Lung (tissue), 11 donors: ENCODE measurements at regions not wholly inside any gene's neighbourhood (a gene's known extent, or its start where the extent isn't known, plus 50 kb on each side); places are given as distances from the start of the nearest gene placed in this dataset.

Experiments
- ATAC-seq: fragments of 200-7000 bp; cut with Tn5 transposase; one replicate; pipeline ENCODE4 v1.9.1; 2020; ENCODE audit warnings: moderate number of reproducible peaks; ENCODE audit not compliant: insufficient read depth, low FRiP score
- DNase-seq, 3 donors: peaks; one replicate each; pipeline ENCODE4 v3.0.0-alpha.2; 2013 to 2017
- H3K27ac ChIP-seq, 2 donors: one replicate each; pipeline ENCODE4 v1.5.1; 2013; ENCODE audit warnings: mild to moderate bottlenecking in 2 of 2, moderate library complexity in 2 of 2, control low read depth in 1 of 2, inconsistent platforms in 1 of 2, low read depth in 1 of 2, low read length in 1 of 2
- H3K27me3 ChIP-seq, 3 donors: one replicate each; pipeline ENCODE4 v1.5.1; 2013; ENCODE audit warnings: low read length in 2 of 3; ENCODE audit not compliant: control insufficient read depth in 3 of 3, insufficient read depth in 3 of 3
- H3K36me3 ChIP-seq, 4 donors: one replicate each; pipeline ENCODE4 v1.5.1; 2013; ENCODE audit warnings: low read length in 4 of 4, mild to moderate bottlenecking in 1 of 4, moderate library complexity in 1 of 4; ENCODE audit not compliant: control insufficient read depth in 4 of 4, insufficient read depth in 4 of 4
- H3K4me1 ChIP-seq, 5 donors: one replicate each; pipeline ENCODE4 v1.5.1; 2013; ENCODE audit warnings: low read length in 5 of 5, mild to moderate bottlenecking in 2 of 5, moderate library complexity in 1 of 5; ENCODE audit not compliant: control insufficient read depth in 5 of 5, insufficient read depth in 5 of 5
- H3K4me3 ChIP-seq: one replicate; pipeline ENCODE4 v1.5.1; 2013; ENCODE audit warnings: mild to moderate bottlenecking, control low read depth, moderate library complexity
- H3K9ac ChIP-seq, 2 donors: one replicate each; pipeline ENCODE4 v1.5.1; 2013; ENCODE audit warnings: low read length in 2 of 2, control low read depth in 1 of 2; ENCODE audit not compliant: insufficient read depth in 1 of 2
- H3K9me3 ChIP-seq, 4 donors: one replicate each; pipeline ENCODE4 v1.5.1; 2013; ENCODE audit warnings: low read length in 3 of 4, mild to moderate bottlenecking in 1 of 4, moderate library complexity in 1 of 4; ENCODE audit not compliant: control insufficient read depth in 4 of 4, insufficient read depth in 3 of 4
- WGBS, 2 donors: extraction: QIAGEN DNeasy Blood & Tissue Kit; methylation state at CpG; one replicate each; pipeline ENCODE4 v1.1.7; 2013; 5-methylcytosine and 5-hydroxymethylcytosine counted together
- TF ChIP-seq, protein P1 (sequence below): IDR thresholded peaks from 2 replicates; pipeline ENCODE4 v1.5.1; 2012; ENCODE audit warnings: mild to moderate bottlenecking; ENCODE audit errors: control extremely low read depth, extremely low read depth
- donor health status: control.
- donor health status: control.
- donor health status: Bipolar disorder and iron deficiency.
- donor health status: healthy.
- donor health status: DM: yes; HTN: yes; CAD: no.

DNA sequence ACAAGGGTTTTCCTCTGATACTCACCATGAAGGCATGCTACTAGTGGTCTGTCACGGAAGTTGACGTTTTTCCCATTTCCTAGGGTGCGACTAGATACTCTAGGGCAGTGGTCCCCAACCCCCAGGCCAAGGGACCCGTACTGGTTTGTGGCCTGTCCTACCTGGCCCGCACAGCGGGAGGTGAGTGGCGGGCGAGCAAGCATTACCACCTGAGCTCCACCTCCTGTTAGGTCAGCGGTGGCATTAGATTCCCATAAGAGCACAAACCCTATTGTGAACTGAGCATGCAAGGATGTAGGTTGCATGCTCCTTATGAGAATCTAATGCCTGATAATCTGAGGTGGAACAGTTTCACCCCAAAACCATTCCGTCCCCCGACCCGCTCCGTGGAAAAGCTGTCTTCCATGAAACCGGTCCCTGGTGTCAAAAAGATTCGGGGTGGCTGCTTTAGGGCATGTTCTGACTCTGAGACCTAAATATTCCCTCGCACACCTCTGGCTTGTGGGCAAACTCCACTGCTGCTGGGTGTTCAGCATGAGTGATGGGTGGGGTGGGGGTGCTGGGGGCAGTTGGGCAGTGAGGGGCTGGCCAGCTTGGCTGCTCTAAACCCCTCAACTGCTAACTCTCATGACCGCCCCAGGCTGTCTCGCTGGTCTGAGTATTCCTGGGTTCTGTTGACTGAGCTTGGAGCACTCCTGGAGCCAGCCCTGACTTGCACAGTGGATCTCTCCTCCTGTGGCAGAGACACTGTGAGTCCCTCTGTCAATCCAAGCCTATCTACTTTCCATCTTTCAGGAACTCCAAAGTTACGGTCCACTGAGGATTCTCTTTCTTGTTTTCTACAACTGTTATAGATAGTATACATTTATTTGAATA lies 78.3 kb upstream of the NEK6 start:
- ATAC-seq (no peak), DNase-seq (no peak)
- H3K36me3 ChIP-seq = no peaks in the 10 kb centered on the region
- H3K4me3 ChIP-seq = no peak overlapping the region
- WGBS, 2 donors = 84 to 91% methylated on average over 19 of the region's 19 CpGs
- H3K27me3 ChIP-seq = peaks cover 0 to 14% (median 6%) of the 10 kb centered on the region in 3 donors
- no peak overlapping the region for H3K9ac ChIP-seq
- TF ChIP-seq, protein P1, sequence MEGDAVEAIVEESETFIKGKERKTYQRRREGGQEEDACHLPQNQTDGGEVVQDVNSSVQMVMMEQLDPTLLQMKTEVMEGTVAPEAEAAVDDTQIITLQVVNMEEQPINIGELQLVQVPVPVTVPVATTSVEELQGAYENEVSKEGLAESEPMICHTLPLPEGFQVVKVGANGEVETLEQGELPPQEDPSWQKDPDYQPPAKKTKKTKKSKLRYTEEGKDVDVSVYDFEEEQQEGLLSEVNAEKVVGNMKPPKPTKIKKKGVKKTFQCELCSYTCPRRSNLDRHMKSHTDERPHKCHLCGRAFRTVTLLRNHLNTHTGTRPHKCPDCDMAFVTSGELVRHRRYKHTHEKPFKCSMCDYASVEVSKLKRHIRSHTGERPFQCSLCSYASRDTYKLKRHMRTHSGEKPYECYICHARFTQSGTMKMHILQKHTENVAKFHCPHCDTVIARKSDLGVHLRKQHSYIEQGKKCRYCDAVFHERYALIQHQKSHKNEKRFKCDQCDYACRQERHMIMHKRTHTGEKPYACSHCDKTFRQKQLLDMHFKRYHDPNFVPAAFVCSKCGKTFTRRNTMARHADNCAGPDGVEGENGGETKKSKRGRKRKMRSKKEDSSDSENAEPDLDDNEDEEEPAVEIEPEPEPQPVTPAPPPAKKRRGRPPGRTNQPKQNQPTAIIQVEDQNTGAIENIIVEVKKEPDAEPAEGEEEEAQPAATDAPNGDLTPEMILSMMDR = no peak
- H3K4me1 ChIP-seq = peaks cover 0 to 11% (median 5%) of the 10 kb centered on the region in 5 donors
- peaks cover 0 to 4% (median 1%) of the 10 kb centered on the region in 4 donors for H3K9me3 ChIP-seq
- no peak overlapping the region for H3K27ac ChIP-seq

DNA sequence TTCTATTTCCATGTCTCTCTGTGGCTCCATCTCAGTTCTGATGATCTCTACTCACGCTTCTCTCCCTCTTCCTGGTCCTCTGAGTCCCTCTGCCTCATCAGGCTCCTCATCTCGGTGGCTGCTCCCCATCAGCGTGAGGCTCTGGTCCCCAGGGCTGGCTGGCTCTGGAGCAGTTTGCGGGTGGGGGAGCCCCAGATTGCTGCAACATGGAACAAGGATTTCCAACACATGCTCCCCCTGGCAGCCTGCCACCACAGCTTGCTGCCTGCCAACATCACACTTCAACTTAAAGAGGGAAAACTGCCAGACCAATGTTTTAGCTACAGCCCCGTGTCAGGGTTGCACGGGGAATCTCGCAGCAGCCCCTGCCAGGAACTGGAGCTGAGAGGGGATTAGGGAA lies 77.2 kb upstream of the NEK6 start:
- no peaks in the 10 kb centered on the region for H3K36me3 ChIP-seq
- ATAC-seq (no peak), DNase-seq (peak; percentile 93 to 97 (median 94))
- peaks cover 0 to 11% (median 5%) of the 10 kb centered on the region in 5 donors for H3K4me1 ChIP-seq
- no peak overlapping the region for H3K9ac ChIP-seq
- H3K27me3 ChIP-seq = peaks cover 0 to 21% (median 6%) of the 10 kb centered on the region in 3 donors
- H3K27ac ChIP-seq = no peak overlapping the region
- WGBS, 2 donors = 22 to 27% methylated on average over 7 of the region's 7 CpGs
- H3K9me3 ChIP-seq = peaks cover 0 to 4% (median 1%) of the 10 kb centered on the region in 4 donors
- TF ChIP-seq, protein P1 = no peak
- no peak overlapping the region for H3K4me3 ChIP-seq

DNA sequence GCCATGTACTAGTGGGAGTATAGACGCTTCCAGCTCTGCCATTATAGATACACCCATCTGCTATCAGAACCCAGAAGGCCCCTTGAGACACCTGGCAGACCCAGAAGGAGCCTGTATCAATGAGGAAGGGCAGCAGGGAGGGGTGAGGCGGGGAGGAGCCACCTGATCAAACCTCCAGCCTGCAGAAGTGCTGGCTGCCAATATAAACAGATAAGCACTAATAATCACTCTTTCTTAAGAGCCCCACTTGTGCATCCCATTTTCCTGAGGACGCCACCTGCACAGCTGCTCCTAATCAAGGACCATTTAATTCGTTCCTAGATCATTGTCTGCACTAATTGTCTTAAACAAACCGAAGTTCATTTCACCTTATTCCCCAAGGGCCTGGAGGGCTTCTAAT lies 75.0 kb upstream of the NEK6 start:
- Histone ChIP-seq H3K4me3 (no peak overlapping the region), H3K27me3 (peaks cover 0 to 21% (median 6%) of the 10 kb centered on the region in 3 donors), H3K27ac (no peak overlapping the region), H3K36me3 (no peaks in the 10 kb centered on the region), H3K4me1 (peaks cover 0 to 11% (median 5%) of the 10 kb centered on the region in 5 donors), H3K9ac (no peak overlapping the region), H3K9me3 (peaks cover 0 to 2% (median 0%) of the 10 kb centered on the region in 4 donors)
- WGBS, 2 donors = 73 to 85% methylated on average over 5 of the region's 5 CpGs
- TF ChIP-seq, protein P1 = no peak
- ATAC-seq (no peak), DNase-seq (no peak)
